ENCODE measurements at regions not wholly inside any gene's neighbourhood (a gene's known extent, or its start where the extent isn't known, plus 50 kb on each side); places are given as distances from the start of the nearest gene placed in this dataset.

DNA sequence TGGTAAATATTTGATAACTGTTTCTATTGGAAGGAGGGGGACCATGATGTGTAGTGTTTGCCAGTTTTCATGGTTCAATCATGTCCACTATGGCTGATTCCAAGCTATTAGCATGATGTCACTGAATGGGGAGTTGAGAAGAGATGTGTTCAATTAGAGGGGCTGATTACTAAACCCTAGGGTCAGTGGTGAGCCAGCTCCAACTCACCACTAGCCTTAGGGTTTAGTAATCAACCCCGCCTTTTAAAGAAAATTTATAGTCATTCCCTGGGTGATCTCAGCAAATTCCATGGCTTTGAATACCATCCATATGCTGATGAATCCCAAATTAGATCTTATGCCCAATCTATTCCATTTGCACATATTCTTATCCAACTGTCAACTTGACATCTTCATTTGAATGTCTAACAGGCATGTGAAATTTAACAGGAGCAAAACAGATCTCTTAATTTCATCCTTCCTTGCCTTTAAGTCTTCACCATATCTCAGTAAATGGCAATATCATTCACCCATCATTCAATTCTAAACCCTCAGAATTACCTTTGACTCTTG, 98.8 kb downstream of the GCNT1 start:
- Mint-ChIP-seq H3K27me3 (ENCODE audit: low read depth) (no peaks in the 10 kb centered on the region), H3K4me3 (no peak overlapping the region), H3K36me3 (peaks cover 2% of the 10 kb centered on the region; the same call in 1 of the 2 replicates), H3K27ac (no peak overlapping the region), H3K9me3 (peaks cover 14% of the 10 kb centered on the region), H3K4me1 (peaks cover 25% of the 10 kb centered on the region)
- CTCF ChIA-PET: interaction anchor here (0.5 kb wide), 1 partner anchor 97 kb away, joined by 3 read pairs; no protein-coding TSS in a partner anchor
- TF ChIP-seq FOXK1 (CRISPR knock-in tag; IDR thresholded peaks at IDR 0.05): no peak
- no peak for TF ChIP-seq ZNF671 (CRISPR knock-in tag; IDR thresholded peaks at IDR 0.05)
- TF ChIP-seq GTF2I (CRISPR knock-in tag; conservative IDR thresholded peaks at IDR 0.05): no peak
- no peak for TF ChIP-seq GABPB1 (CRISPR knock-in tag; IDR thresholded peaks at IDR 0.05)
- no peak for ATAC-seq
- POLR2A ChIA-PET: no interaction called here
- DNase-seq (ENCODE audit: low spot score): no peak

DNA sequence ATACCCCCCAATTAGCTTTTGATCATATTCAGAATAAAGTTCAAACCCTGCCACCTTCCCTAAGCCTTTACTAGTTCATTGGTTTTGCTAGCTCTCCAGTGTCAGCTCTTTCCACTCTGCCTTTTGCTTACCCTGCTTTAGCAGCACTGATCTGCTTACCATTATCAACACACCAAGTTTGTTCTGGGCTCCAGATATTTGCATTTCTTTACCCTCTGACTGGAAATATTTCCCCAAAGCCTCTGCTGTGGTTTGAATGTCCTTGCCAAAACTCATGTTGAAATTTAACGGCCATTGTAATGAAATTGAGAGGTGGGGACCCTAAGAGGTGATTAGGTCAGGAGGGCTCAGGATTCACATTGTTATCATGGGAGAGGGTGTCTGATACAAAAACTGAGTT, 99.5 kb downstream of the GCNT1 start:
- ChIA-PET POLR2A (no interaction called here), CTCF (interaction anchor here (0.5 kb wide), 1 partner anchor 97 kb away, joined by 3 read pairs; no protein-coding TSS in a partner anchor)
- Mint-ChIP-seq H3K9me3 (peaks cover 14% of the 10 kb centered on the region), H3K27me3 (ENCODE audit: low read depth) (no peaks in the 10 kb centered on the region), H3K36me3 (peaks cover 2% of the 10 kb centered on the region; the same call in 1 of the 2 replicates), H3K27ac (no peak overlapping the region), H3K4me1 (peaks cover 18% of the 10 kb centered on the region), H3K4me3 (no peak overlapping the region)
- no peak for DNase-seq (ENCODE audit: low spot score)
- TF ChIP-seq, protein P1, sequence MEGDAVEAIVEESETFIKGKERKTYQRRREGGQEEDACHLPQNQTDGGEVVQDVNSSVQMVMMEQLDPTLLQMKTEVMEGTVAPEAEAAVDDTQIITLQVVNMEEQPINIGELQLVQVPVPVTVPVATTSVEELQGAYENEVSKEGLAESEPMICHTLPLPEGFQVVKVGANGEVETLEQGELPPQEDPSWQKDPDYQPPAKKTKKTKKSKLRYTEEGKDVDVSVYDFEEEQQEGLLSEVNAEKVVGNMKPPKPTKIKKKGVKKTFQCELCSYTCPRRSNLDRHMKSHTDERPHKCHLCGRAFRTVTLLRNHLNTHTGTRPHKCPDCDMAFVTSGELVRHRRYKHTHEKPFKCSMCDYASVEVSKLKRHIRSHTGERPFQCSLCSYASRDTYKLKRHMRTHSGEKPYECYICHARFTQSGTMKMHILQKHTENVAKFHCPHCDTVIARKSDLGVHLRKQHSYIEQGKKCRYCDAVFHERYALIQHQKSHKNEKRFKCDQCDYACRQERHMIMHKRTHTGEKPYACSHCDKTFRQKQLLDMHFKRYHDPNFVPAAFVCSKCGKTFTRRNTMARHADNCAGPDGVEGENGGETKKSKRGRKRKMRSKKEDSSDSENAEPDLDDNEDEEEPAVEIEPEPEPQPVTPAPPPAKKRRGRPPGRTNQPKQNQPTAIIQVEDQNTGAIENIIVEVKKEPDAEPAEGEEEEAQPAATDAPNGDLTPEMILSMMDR (IDR thresholded peaks at IDR 0.05): no peak
- TF ChIP-seq ELF4 (CRISPR knock-in tag; IDR thresholded peaks at IDR 0.05; ENCODE audit: low read depth) (no peak), ZNF121 (CRISPR knock-in tag; IDR thresholded peaks at IDR 0.05) (no peak), FOXJ3 (CRISPR knock-in tag; IDR thresholded peaks at IDR 0.05; ENCODE audit: borderline replicate concordance) (no peak), TP53 (CRISPR knock-in tag; IDR thresholded peaks at IDR 0.05) (no peak), SP1 (CRISPR knock-in tag; conservative IDR thresholded peaks at IDR 0.05) (no peak), TEAD4 (CRISPR knock-in tag; IDR thresholded peaks at IDR 0.05) (no peak), RELA (CRISPR knock-in tag; IDR thresholded peaks at IDR 0.05; ENCODE audit: borderline replicate concordance) (no peak), NR1H2 (CRISPR knock-in tag; IDR thresholded peaks at IDR 0.05) (no peak), OVOL2 (CRISPR knock-in tag; IDR thresholded peaks at IDR 0.05; ENCODE audit: borderline replicate concordance) (no peak), JAZF1 (CRISPR knock-in tag; IDR thresholded peaks at IDR 0.05) (no peak)
- TF ChIP-seq, protein P2, sequence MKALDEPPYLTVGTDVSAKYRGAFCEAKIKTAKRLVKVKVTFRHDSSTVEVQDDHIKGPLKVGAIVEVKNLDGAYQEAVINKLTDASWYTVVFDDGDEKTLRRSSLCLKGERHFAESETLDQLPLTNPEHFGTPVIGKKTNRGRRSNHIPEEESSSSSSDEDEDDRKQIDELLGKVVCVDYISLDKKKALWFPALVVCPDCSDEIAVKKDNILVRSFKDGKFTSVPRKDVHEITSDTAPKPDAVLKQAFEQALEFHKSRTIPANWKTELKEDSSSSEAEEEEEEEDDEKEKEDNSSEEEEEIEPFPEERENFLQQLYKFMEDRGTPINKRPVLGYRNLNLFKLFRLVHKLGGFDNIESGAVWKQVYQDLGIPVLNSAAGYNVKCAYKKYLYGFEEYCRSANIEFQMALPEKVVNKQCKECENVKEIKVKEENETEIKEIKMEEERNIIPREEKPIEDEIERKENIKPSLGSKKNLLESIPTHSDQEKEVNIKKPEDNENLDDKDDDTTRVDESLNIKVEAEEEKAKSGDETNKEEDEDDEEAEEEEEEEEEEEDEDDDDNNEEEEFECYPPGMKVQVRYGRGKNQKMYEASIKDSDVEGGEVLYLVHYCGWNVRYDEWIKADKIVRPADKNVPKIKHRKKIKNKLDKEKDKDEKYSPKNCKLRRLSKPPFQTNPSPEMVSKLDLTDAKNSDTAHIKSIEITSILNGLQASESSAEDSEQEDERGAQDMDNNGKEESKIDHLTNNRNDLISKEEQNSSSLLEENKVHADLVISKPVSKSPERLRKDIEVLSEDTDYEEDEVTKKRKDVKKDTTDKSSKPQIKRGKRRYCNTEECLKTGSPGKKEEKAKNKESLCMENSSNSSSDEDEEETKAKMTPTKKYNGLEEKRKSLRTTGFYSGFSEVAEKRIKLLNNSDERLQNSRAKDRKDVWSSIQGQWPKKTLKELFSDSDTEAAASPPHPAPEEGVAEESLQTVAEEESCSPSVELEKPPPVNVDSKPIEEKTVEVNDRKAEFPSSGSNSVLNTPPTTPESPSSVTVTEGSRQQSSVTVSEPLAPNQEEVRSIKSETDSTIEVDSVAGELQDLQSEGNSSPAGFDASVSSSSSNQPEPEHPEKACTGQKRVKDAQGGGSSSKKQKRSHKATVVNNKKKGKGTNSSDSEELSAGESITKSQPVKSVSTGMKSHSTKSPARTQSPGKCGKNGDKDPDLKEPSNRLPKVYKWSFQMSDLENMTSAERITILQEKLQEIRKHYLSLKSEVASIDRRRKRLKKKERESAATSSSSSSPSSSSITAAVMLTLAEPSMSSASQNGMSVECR (CRISPR knock-in tag; IDR thresholded peaks at IDR 0.05; ENCODE audit: borderline replicate concordance): no peak
- TF ChIP-seq, protein P3, sequence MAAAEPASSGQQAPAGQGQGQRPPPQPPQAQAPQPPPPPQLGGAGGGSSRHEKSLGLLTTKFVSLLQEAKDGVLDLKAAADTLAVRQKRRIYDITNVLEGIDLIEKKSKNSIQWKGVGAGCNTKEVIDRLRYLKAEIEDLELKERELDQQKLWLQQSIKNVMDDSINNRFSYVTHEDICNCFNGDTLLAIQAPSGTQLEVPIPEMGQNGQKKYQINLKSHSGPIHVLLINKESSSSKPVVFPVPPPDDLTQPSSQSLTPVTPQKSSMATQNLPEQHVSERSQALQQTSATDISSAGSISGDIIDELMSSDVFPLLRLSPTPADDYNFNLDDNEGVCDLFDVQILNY (CRISPR knock-in tag; IDR thresholded peaks at IDR 0.05): no peak
- TF ChIP-seq, protein P4, sequence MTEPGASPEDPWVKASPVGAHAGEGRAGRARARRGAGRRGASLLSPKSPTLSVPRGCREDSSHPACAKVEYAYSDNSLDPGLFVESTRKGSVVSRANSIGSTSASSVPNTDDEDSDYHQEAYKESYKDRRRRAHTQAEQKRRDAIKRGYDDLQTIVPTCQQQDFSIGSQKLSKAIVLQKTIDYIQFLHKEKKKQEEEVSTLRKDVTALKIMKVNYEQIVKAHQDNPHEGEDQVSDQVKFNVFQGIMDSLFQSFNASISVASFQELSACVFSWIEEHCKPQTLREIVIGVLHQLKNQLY (CRISPR knock-in tag; IDR thresholded peaks at IDR 0.05): no peak
- TF ChIP-seq, protein P5, sequence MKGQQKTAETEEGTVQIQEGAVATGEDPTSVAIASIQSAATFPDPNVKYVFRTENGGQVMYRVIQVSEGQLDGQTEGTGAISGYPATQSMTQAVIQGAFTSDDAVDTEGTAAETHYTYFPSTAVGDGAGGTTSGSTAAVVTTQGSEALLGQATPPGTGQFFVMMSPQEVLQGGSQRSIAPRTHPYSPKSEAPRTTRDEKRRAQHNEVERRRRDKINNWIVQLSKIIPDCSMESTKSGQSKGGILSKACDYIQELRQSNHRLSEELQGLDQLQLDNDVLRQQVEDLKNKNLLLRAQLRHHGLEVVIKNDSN (CRISPR knock-in tag; IDR thresholded peaks at IDR 0.05): no peak
- TF ChIP-seq, protein P6, sequence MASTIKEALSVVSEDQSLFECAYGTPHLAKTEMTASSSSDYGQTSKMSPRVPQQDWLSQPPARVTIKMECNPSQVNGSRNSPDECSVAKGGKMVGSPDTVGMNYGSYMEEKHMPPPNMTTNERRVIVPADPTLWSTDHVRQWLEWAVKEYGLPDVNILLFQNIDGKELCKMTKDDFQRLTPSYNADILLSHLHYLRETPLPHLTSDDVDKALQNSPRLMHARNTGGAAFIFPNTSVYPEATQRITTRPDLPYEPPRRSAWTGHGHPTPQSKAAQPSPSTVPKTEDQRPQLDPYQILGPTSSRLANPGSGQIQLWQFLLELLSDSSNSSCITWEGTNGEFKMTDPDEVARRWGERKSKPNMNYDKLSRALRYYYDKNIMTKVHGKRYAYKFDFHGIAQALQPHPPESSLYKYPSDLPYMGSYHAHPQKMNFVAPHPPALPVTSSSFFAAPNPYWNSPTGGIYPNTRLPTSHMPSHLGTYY (CRISPR knock-in tag; IDR thresholded peaks at IDR 0.05): no peak
- ATAC-seq: no peak
